IMR-90 (cell line): ENCODE measurements at regions not wholly inside any gene's neighbourhood (a gene's known extent, or its start where the extent isn't known, plus 50 kb on each side); places are given as distances from the start of the nearest gene placed in this dataset.

Source experiments
- ATAC-seq: fragments of 200-7000 bp; cut with Tn5 transposase; 2 replicates; pipeline ENCODE4 v1.9.1; 2020; ENCODE audit warnings: low read depth, mild to moderate bottlenecking, moderate library complexity
- BruUV-seq: library from RNA; stranded (reverse); fragments of 400-500 nt; replicated peaks from 2 replicates; lab custom pipeline; 2021; lab: Mats Ljungman, UMichigan
- CTCF ChIA-PET: fragments of 300-600 bp; formaldehyde crosslinking; extraction: SDS; loops from one replicate; lab custom pipeline; 2021; ENCODE audit warnings: antibody characterized with exemption; lab: Yijun Ruan, JAX
- POLR2A ChIA-PET: fragments of 300-600 bp; sonication (Branson Sonifier 250); formaldehyde crosslinking; loops from one replicate; lab custom pipeline; 2022; ENCODE audit warnings: antibody characterized with exemption; ENCODE audit not compliant: unreplicated experiment; lab: Charles Lee
- DNase-seq: peaks from one replicate; pipeline ENCODE4 v3.0.0; 2013
- H2AFZ ChIP-seq: replicated peaks from 2 replicates; pipeline ENCODE3; 2013; ENCODE audit warnings: low read length, mild to moderate bottlenecking; ENCODE audit not compliant: poor library complexity
- H2AK5ac ChIP-seq: 2 replicates; pipeline ENCODE4 v1.6.1; 2013; ENCODE audit warnings: low read depth, low read length, inconsistent platforms
- H2AK9ac ChIP-seq: replicated peaks from 2 replicates; pipeline ENCODE3; 2013; ENCODE audit warnings: mild to moderate bottlenecking, low read depth, low read length, moderate library complexity; ENCODE audit not compliant: poor library complexity
- H2BK120ac ChIP-seq: 2 replicates; pipeline ENCODE4 v1.6.1; 2013; ENCODE audit warnings: low read depth, low read length, inconsistent platforms
- H2BK15ac ChIP-seq: 3 replicates; pipeline ENCODE4 v1.6.1; 2013; ENCODE audit warnings: low read depth, low read length, inconsistent platforms
- H2BK20ac ChIP-seq: 2 replicates; pipeline ENCODE4 v1.6.1; 2013; ENCODE audit warnings: low read depth, mild to moderate bottlenecking, inconsistent platforms, low read length, moderate library complexity
- H2BK5ac ChIP-seq: 2 replicates; pipeline ENCODE4 v1.6.1; 2013; ENCODE audit warnings: mild to moderate bottlenecking, low read depth, low read length, inconsistent platforms; ENCODE audit not compliant: poor library complexity, severe bottlenecking
- H3K14ac ChIP-seq: replicated peaks from 2 replicates; pipeline ENCODE4 v1.6.1; 2013; ENCODE audit warnings: low read depth, low read length, inconsistent platforms
- H3K18ac ChIP-seq: 2 replicates; pipeline ENCODE4 v1.6.1; 2013; ENCODE audit warnings: low read depth, low read length, control low read depth
- H3K23ac ChIP-seq: 2 replicates; pipeline ENCODE4 v1.6.1; 2013; ENCODE audit warnings: low read depth, low read length, inconsistent platforms
- H3K27ac ChIP-seq: 2 replicates; pipeline ENCODE4 v1.5.1; 2013; ENCODE audit warnings: mild to moderate bottlenecking, control low read depth, low read length; ENCODE audit not compliant: insufficient read depth
- H3K27me3 ChIP-seq: 2 replicates; pipeline ENCODE4 v1.6.1; 2013; ENCODE audit warnings: low read length; ENCODE audit not compliant: control insufficient read depth, insufficient read depth
- H3K36me3 ChIP-seq: 2 replicates; pipeline ENCODE4 v1.6.1; 2013; ENCODE audit warnings: low read length, mixed read lengths; ENCODE audit not compliant: control insufficient read depth, insufficient read depth
- H3K4ac ChIP-seq: 2 replicates; pipeline ENCODE4 v1.6.1; 2013; ENCODE audit warnings: low read depth, low read length, inconsistent platforms
- H3K4me1 ChIP-seq: 2 replicates; pipeline ENCODE4 v1.6.1; 2013; ENCODE audit warnings: low read length, mixed read lengths; ENCODE audit not compliant: control insufficient read depth, insufficient read depth
- H3K4me2 ChIP-seq: 2 replicates; pipeline ENCODE4 v1.6.1; 2013; ENCODE audit warnings: low read depth, mild to moderate bottlenecking, control low read depth, low read length, moderate library complexity
- H3K4me3 ChIP-seq: 2 replicates; pipeline ENCODE4 v1.5.1; 2013; ENCODE audit warnings: low read depth, mild to moderate bottlenecking, control low read depth, low read length, moderate library complexity; ENCODE audit not compliant: insufficient read depth
- H3K56ac ChIP-seq: 2 replicates; pipeline ENCODE4 v1.6.1; 2013; ENCODE audit warnings: low read length, inconsistent platforms; ENCODE audit not compliant: insufficient read depth; ENCODE audit errors: extremely low read depth
- H3K79me1 ChIP-seq, 2 experiments: 2 replicates each; pipeline ENCODE4 v1.6.1; 2013; ENCODE audit warnings: low read length in 2 of 2, inconsistent platforms in 1 of 2, low read depth in 1 of 2
- H3K9ac ChIP-seq: 2 replicates; pipeline ENCODE4 v1.6.1; 2013; ENCODE audit warnings: low read depth, low read length, control low read depth
- H3K9me1 ChIP-seq: 2 replicates; pipeline ENCODE4 v1.6.1; 2013; ENCODE audit warnings: low read length, inconsistent platforms; ENCODE audit not compliant: insufficient read depth
- H3K9me3 ChIP-seq: 2 replicates; pipeline ENCODE4 v1.6.1; 2013; ENCODE audit warnings: low read length; ENCODE audit not compliant: control insufficient read depth, insufficient read depth
- H4K20me1 ChIP-seq: 2 replicates; pipeline ENCODE4 v1.6.1; 2013; ENCODE audit warnings: low read length, inconsistent platforms; ENCODE audit not compliant: insufficient read depth
- H4K5ac ChIP-seq: 2 replicates; pipeline ENCODE4 v1.6.1; 2013; ENCODE audit warnings: mild to moderate bottlenecking, low read depth, low read length, control low read depth
- H4K8ac ChIP-seq, 2 experiments: 2 replicates each; pipeline ENCODE4 v1.6.1; 2013; ENCODE audit warnings: low read depth in 2 of 2, low read length in 2 of 2, control low read depth in 1 of 2, inconsistent platforms in 1 of 2
- H4K91ac ChIP-seq: 2 replicates; pipeline ENCODE4 v1.6.1; 2013; ENCODE audit warnings: low read depth, low read length, inconsistent platforms; ENCODE audit not compliant: insufficient read depth
- BHLHE40 ChIP-seq: fragments of 150-350 bp; IDR thresholded peaks from 2 replicates; pipeline ENCODE4 v1.6.1; 2016; ENCODE audit warnings: mild to moderate bottlenecking, low read depth, low read length
- CEBPB ChIP-seq: IDR thresholded peaks from 2 replicates; pipeline ENCODE4 v1.6.1; 2012; ENCODE audit warnings: low read depth, low read length, improper control_type of control experiment
- CHD1 ChIP-seq: IDR thresholded peaks from 2 replicates; pipeline ENCODE4 v1.6.1; 2012; ENCODE audit warnings: low read depth, low read length, improper control_type of control experiment
- ELK1 ChIP-seq: fragments of 150-350 bp; IDR thresholded peaks from 2 replicates; pipeline ENCODE4 v1.6.1; 2016; ENCODE audit warnings: low read depth, mild to moderate bottlenecking, low read length, moderate library complexity, borderline replicate concordance
- FOS ChIP-seq: fragments of 150-350 bp; IDR thresholded peaks from 2 replicates; pipeline ENCODE4 v1.6.1; 2016; ENCODE audit warnings: low read depth, low read length
- MAFK ChIP-seq: IDR thresholded peaks from 2 replicates; pipeline ENCODE4 v1.6.1; 2012; ENCODE audit warnings: low read depth, low read length, improper control_type of control experiment
- MAZ ChIP-seq: IDR thresholded peaks from 2 replicates; pipeline ENCODE4 v1.6.1; 2012; ENCODE audit warnings: low read depth, mild to moderate bottlenecking, low read length, improper control_type of control experiment, moderate library complexity, borderline replicate concordance
- MXI1 ChIP-seq: IDR thresholded peaks from 2 replicates; pipeline ENCODE4 v1.6.1; 2012; ENCODE audit warnings: low read depth, mild to moderate bottlenecking, low read length, moderate library complexity, borderline replicate concordance
- NFE2L2 ChIP-seq: fragments of 150-350 bp; IDR thresholded peaks from 2 replicates; pipeline ENCODE4 v1.6.1; 2016; ENCODE audit warnings: low read depth, mild to moderate bottlenecking, low read length
- POLR2A ChIP-seq: IDR thresholded peaks from 2 replicates; pipeline ENCODE4 v1.6.1; 2012; ENCODE audit warnings: mild to moderate bottlenecking, low read depth, low read length
- RAD21 ChIP-seq: IDR thresholded peaks from 2 replicates; pipeline ENCODE4 v1.6.1; 2012; ENCODE audit warnings: low read length, improper control_type of control experiment
- RCOR1 ChIP-seq: IDR thresholded peaks from 2 replicates; pipeline ENCODE4 v1.6.1; 2012; ENCODE audit warnings: mild to moderate bottlenecking, low read length, improper control_type of control experiment; ENCODE audit not compliant: insufficient replicate concordance
- RFX5 ChIP-seq: IDR thresholded peaks from 2 replicates; pipeline ENCODE4 v1.8.0; 2012; ENCODE audit warnings: low read depth, mild to moderate bottlenecking, low read length, moderate library complexity
- SMC3 ChIP-seq: fragments of 150-350 bp; IDR thresholded peaks from 2 replicates; pipeline ENCODE4 v1.6.1; 2016; ENCODE audit warnings: low read depth, mild to moderate bottlenecking, antibody characterized with exemption, low read length, moderate library complexity
- WGBS, 2 experiments: methylation state at CpG; one replicate each; pipeline versions ENCODE4 v1.1.5 to v1.1.7; 2013; ENCODE audit warnings: missing lambda C conversion rate in 2 of 2; ENCODE audit not compliant: insufficient read length in 1 of 2; ENCODE audit errors: extremely low coverage in 2 of 2; 5-methylcytosine and 5-hydroxymethylcytosine counted together
- dilution Hi-C: fragments of 300-500 bp; cut with HindIII; formaldehyde crosslinking; loops from one replicate; pipeline ENCODE4 v1.14.3; 2018; ENCODE audit warnings: low sequenced_read_pairs; ENCODE audit not compliant: unreplicated experiment
- in situ Hi-C: fragments of 300-500 bp; cut with MboI; formaldehyde crosslinking; loops from 3 replicates; pipeline ENCODE4 v1.14.3; 2019; ENCODE audit warnings: low sequenced_read_pairs, inconsistent platforms, mixed read lengths
- intact Hi-C: fragments of 100-400 bp; cut with micrococcal nuclease; formaldehyde crosslinking; loops from 2 replicates; pipeline ENCODE4 v1.10.0; 2022
- TF ChIP-seq, protein P1 (sequence below): conservative IDR thresholded peaks from 2 replicates; pipeline ENCODE4 v1.5.1; 2012; ENCODE audit warnings: mild to moderate bottlenecking, low read depth, low read length, improper control_type of control experiment
- TF ChIP-seq, protein P2 (sequence below): fragments of 150-350 bp; IDR thresholded peaks from 2 replicates; pipeline ENCODE4 v1.6.1; 2017; ENCODE audit warnings: mild to moderate bottlenecking, antibody characterized with exemption, low read length, low read depth

GRCh38 chr2:157991932-157992331, 109.7 kb upstream of the UPP2 start:
- H3K4me2 ChIP-seq = no peak overlapping the region
- ATAC-seq (no peak), DNase-seq (no peak)
- no peak overlapping the region for H2AK9ac ChIP-seq
- no peak overlapping the region for H3K27ac ChIP-seq
- no peaks in the 10 kb centered on the region; the same call in 1 of the 2 replicates for H3K27me3 ChIP-seq
- no peak overlapping the region for H2BK120ac ChIP-seq
- no TSS peak for BruUV-seq
- no peak overlapping the region for H4K91ac ChIP-seq
- H3K79me1 ChIP-seq = no peaks in the 10 kb centered on the region
- H3K4me3 ChIP-seq = no peak overlapping the region
- no peaks in the 10 kb centered on the region for H3K36me3 ChIP-seq
- in situ Hi-C loops = no loop called here
- H3K9ac ChIP-seq = no peak overlapping the region
- ChIA-PET CTCF (no interaction called here), POLR2A (no interaction called here)
- H4K20me1 ChIP-seq = no peaks in the 10 kb centered on the region
- no peak overlapping the region for H3K23ac ChIP-seq
- no peak overlapping the region for H3K18ac ChIP-seq
- no peak overlapping the region for H2BK5ac ChIP-seq
- H2BK15ac ChIP-seq = no peak overlapping the region
- no peak overlapping the region for H3K4ac ChIP-seq
- H3K4me1 ChIP-seq = no peaks in the 10 kb centered on the region
- no peak for TF ChIP-seq ELK1
- TF ChIP-seq RFX5 = no peak
- no peak for TF ChIP-seq RAD21
- TF ChIP-seq MAFK = no peak
- TF ChIP-seq BHLHE40 = no peak
- no peak for TF ChIP-seq MXI1
- TF ChIP-seq, protein P1, sequence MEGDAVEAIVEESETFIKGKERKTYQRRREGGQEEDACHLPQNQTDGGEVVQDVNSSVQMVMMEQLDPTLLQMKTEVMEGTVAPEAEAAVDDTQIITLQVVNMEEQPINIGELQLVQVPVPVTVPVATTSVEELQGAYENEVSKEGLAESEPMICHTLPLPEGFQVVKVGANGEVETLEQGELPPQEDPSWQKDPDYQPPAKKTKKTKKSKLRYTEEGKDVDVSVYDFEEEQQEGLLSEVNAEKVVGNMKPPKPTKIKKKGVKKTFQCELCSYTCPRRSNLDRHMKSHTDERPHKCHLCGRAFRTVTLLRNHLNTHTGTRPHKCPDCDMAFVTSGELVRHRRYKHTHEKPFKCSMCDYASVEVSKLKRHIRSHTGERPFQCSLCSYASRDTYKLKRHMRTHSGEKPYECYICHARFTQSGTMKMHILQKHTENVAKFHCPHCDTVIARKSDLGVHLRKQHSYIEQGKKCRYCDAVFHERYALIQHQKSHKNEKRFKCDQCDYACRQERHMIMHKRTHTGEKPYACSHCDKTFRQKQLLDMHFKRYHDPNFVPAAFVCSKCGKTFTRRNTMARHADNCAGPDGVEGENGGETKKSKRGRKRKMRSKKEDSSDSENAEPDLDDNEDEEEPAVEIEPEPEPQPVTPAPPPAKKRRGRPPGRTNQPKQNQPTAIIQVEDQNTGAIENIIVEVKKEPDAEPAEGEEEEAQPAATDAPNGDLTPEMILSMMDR = no peak
- TF ChIP-seq SMC3 = no peak
- no peak for TF ChIP-seq RCOR1
- TF ChIP-seq, protein P2, sequence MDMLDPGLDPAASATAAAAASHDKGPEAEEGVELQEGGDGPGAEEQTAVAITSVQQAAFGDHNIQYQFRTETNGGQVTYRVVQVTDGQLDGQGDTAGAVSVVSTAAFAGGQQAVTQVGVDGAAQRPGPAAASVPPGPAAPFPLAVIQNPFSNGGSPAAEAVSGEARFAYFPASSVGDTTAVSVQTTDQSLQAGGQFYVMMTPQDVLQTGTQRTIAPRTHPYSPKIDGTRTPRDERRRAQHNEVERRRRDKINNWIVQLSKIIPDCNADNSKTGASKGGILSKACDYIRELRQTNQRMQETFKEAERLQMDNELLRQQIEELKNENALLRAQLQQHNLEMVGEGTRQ = no peak
- TF ChIP-seq NFE2L2 = no peak
- no peak for TF ChIP-seq MAZ
- TF ChIP-seq POLR2A = no peak
- TF ChIP-seq CHD1 = no peak
- no peak for TF ChIP-seq CEBPB
- TF ChIP-seq FOS = no peak
- intact Hi-C loops = no loop called here
- H3K9me1 ChIP-seq = no peaks in the 10 kb centered on the region
- H3K14ac ChIP-seq = no peak overlapping the region
- no peak overlapping the region for H2AK5ac ChIP-seq
- no peaks in the 10 kb centered on the region for H3K9me3 ChIP-seq
- no peak overlapping the region for H2AFZ ChIP-seq
- no CpG with 5 or more reads among the region's 6 CpGs for WGBS, 2 experiments
- H4K5ac ChIP-seq = no peak overlapping the region
- dilution Hi-C loops = no loop called here
- no peak overlapping the region for H4K8ac ChIP-seq
- H3K56ac ChIP-seq = no peak overlapping the region
- no peak overlapping the region for H2BK20ac ChIP-seq
